Neural progenitor cell (in vitro differentiated cells): ENCODE measurements at regions not wholly inside any gene's neighbourhood (a gene's known extent, or its start where the extent isn't known, plus 50 kb on each side); places are given as distances from the start of the nearest gene placed in this dataset.
"Not testable (repeated sequence)": the region's sequence is repeated elsewhere in the genome, so short reads cannot be mapped to it uniquely, and the experiment has no call there.

ENCODE experiments used
- DNase-seq: peaks from one replicate; pipeline ENCODE4 v3.0.0-alpha.2; 2016; ENCODE audit warnings: low spot score
- H2AFZ ChIP-seq: fragments of 200-600 bp; sonication (generic); replicated peaks from 2 replicates; pipeline ENCODE4 v1.6.1; 2016; ENCODE audit warnings: antibody characterized with exemption
- H3F3A ChIP-seq: fragments of 200-600 bp; sonication (generic); 2 replicates; pipeline ENCODE4 v1.6.1; 2016; ENCODE audit warnings: antibody characterized with exemption, low read depth
- H3K27ac ChIP-seq: fragments of 200-600 bp; sonication (generic); 2 replicates; pipeline ENCODE4 v1.5.1; 2016; ENCODE audit warnings: mild to moderate bottlenecking
- H3K27me3 ChIP-seq: fragments of 200-600 bp; sonication (generic); 2 replicates; pipeline ENCODE4 v1.6.1; 2016; ENCODE audit warnings: mild to moderate bottlenecking, moderate library complexity
- H3K36me3 ChIP-seq: fragments of 200-600 bp; sonication (generic); 2 replicates; pipeline ENCODE4 v1.5.1; 2016
- H3K4me1 ChIP-seq: fragments of 200-600 bp; sonication (generic); 2 replicates; pipeline ENCODE4 v1.6.1; 2016; ENCODE audit warnings: mixed run types
- H3K4me2 ChIP-seq: fragments of 200-600 bp; sonication (generic); 2 replicates; pipeline ENCODE4 v1.6.1; 2016
- H3K4me3 ChIP-seq: fragments of 200-600 bp; sonication (generic); 2 replicates; pipeline ENCODE4 v1.5.1; 2016
- H3K79me2 ChIP-seq: fragments of 200-600 bp; sonication (generic); 2 replicates; pipeline ENCODE4 v1.6.1; 2016; ENCODE audit warnings: low read depth
- H3K9ac ChIP-seq: fragments of 200-600 bp; sonication (generic); 2 replicates; pipeline ENCODE4 v1.6.1; 2016
- H3K9me3 ChIP-seq: fragments of 200-600 bp; sonication (generic); 2 replicates; pipeline ENCODE4 v1.5.1; 2016; ENCODE audit warnings: low read depth
- H4K20me1 ChIP-seq: fragments of 200-600 bp; sonication (generic); 2 replicates; pipeline ENCODE4 v1.6.1; 2016; ENCODE audit warnings: low read depth
- H3K27ac Mint-ChIP-seq: 3 replicates; pipeline ENCODE4 v1.8.0; 2021; ENCODE audit warnings: mixed read lengths
- H3K27me3 Mint-ChIP-seq: 2 replicates; pipeline ENCODE4 v1.8.0; 2022; ENCODE audit warnings: low read depth, mild to moderate bottlenecking, inconsistent platforms, moderate library complexity, mixed read lengths; ENCODE audit not compliant: insufficient read depth
- H3K36me3 Mint-ChIP-seq: 3 replicates; pipeline ENCODE4 v1.8.0; 2021; ENCODE audit warnings: mixed read lengths
- H3K4me1 Mint-ChIP-seq: 3 replicates; pipeline ENCODE4 v1.8.0; 2021; ENCODE audit warnings: mixed read lengths
- H3K4me3 Mint-ChIP-seq: 3 replicates; pipeline ENCODE4 v1.8.0; 2021; ENCODE audit warnings: mild to moderate bottlenecking, moderate library complexity, mixed read lengths
- H3K9me3 Mint-ChIP-seq: 3 replicates; pipeline ENCODE4 v1.8.0; 2020; ENCODE audit warnings: mixed read lengths
- EZH2 ChIP-seq: fragments of 200-600 bp; sonication (generic); IDR thresholded peaks from 2 replicates; pipeline ENCODE4 v1.6.1; 2017; ENCODE audit warnings: antibody characterized with exemption, mild to moderate bottlenecking, moderate library complexity
- EZH2phosphoT487 ChIP-seq: fragments of 200-600 bp; sonication (generic); IDR thresholded peaks from 2 replicates; pipeline ENCODE4 v1.6.1; 2017; ENCODE audit warnings: antibody characterized with exemption
- TF ChIP-seq, protein P1 (sequence below): fragments of 200-600 bp; sonication (generic); IDR thresholded peaks from 2 replicates; pipeline ENCODE4 v1.5.1; 2017; ENCODE audit warnings: antibody characterized with exemption, mild to moderate bottlenecking

- no peak overlapping the region for H3K9ac ChIP-seq
- H3F3A ChIP-seq, result peaks cover 5% of the 10 kb centered on the region
- DNase-seq, result no peak
- Mint-ChIP-seq H3K4me1 (peaks cover 14% of the 10 kb centered on the region), H3K9me3 (peaks cover 13% of the 10 kb centered on the region), H3K27ac (no peak overlapping the region), H3K4me3 (no peak overlapping the region), H3K36me3 (no peaks in the 10 kb centered on the region), H3K27me3 (peaks cover 7% of the 10 kb centered on the region)
- no peaks in the 10 kb centered on the region for H4K20me1 ChIP-seq
- no peaks in the 10 kb centered on the region for H3K36me3 ChIP-seq
- H3K27ac ChIP-seq, result no peak overlapping the region
- TF ChIP-seq EZH2phosphoT487 (no peak), EZH2 (no peak)
- TF ChIP-seq, protein P1, sequence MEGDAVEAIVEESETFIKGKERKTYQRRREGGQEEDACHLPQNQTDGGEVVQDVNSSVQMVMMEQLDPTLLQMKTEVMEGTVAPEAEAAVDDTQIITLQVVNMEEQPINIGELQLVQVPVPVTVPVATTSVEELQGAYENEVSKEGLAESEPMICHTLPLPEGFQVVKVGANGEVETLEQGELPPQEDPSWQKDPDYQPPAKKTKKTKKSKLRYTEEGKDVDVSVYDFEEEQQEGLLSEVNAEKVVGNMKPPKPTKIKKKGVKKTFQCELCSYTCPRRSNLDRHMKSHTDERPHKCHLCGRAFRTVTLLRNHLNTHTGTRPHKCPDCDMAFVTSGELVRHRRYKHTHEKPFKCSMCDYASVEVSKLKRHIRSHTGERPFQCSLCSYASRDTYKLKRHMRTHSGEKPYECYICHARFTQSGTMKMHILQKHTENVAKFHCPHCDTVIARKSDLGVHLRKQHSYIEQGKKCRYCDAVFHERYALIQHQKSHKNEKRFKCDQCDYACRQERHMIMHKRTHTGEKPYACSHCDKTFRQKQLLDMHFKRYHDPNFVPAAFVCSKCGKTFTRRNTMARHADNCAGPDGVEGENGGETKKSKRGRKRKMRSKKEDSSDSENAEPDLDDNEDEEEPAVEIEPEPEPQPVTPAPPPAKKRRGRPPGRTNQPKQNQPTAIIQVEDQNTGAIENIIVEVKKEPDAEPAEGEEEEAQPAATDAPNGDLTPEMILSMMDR, result no peak
- no peaks in the 10 kb centered on the region for H3K27me3 ChIP-seq
- no peak overlapping the region for H3K4me3 ChIP-seq
- peaks cover 12% of the 10 kb centered on the region for H3K4me1 ChIP-seq
- H3K4me2 ChIP-seq, result no peak overlapping the region
- no peak overlapping the region for H2AFZ ChIP-seq
- no peaks in the 10 kb centered on the region for H3K79me2 ChIP-seq
- no peaks in the 10 kb centered on the region for H3K9me3 ChIP-seq
These were observed 199.5 kb downstream of the CPEB2 start for GRCh38 chr4:15201782-15202181.

GRCh38 chr4:15202481-15202880 is 200.2 kb downstream of the CPEB2 start:
- Histone ChIP-seq H3K27me3 (no peaks in the 10 kb centered on the region), H3K4me2 (no peak overlapping the region), H3F3A (peaks cover 5% of the 10 kb centered on the region), H3K79me2 (no peaks in the 10 kb centered on the region), H3K9me3 (no peaks in the 10 kb centered on the region), H3K36me3 (no peaks in the 10 kb centered on the region), H3K27ac (no peak overlapping the region), H3K9ac (no peak overlapping the region), H3K4me1 (peaks cover 10% of the 10 kb centered on the region), H3K4me3 (no peak overlapping the region), H2AFZ (no peak overlapping the region), H4K20me1 (no peaks in the 10 kb centered on the region)
- Mint-ChIP-seq H3K4me3 (no peak overlapping the region), H3K27me3 (peaks cover 9% of the 10 kb centered on the region), H3K27ac (no peak overlapping the region), H3K36me3 (no peaks in the 10 kb centered on the region), H3K4me1 (peaks cover 10% of the 10 kb centered on the region), H3K9me3 (peaks cover 18% of the 10 kb centered on the region)
- DNase-seq, result no peak
- TF ChIP-seq, protein P1, result no peak
- TF ChIP-seq EZH2 (no peak), EZH2phosphoT487 (no peak)

- H2AFZ ChIP-seq, H3K4me3 ChIP-seq, H3K27me3 Mint-ChIP-seq, H3K4me3 Mint-ChIP-seq, H3K4me1 Mint-ChIP-seq, H3F3A ChIP-seq, H3K4me1 ChIP-seq, H3K4me2 ChIP-seq, H4K20me1 ChIP-seq, H3K27me3 ChIP-seq, H3K9me3 ChIP-seq, DNase-seq, H3K36me3 Mint-ChIP-seq, H3K36me3 ChIP-seq, H3K9ac ChIP-seq, H3K27ac Mint-ChIP-seq, H3K27ac ChIP-seq, H3K79me2 ChIP-seq: not testable (repeated sequence)
- H3K9me3 Mint-ChIP-seq, result peaks cover 22% of the 10 kb centered on the region
These were observed 204.2 kb downstream of the CPEB2 start for GRCh38 chr4:15206526-15206925.

- Mint-ChIP-seq H3K36me3 (no peaks in the 10 kb centered on the region), H3K9me3 (no peaks in the 10 kb centered on the region), H3K4me1 (no peaks in the 10 kb centered on the region), H3K4me3 (no peak overlapping the region), H3K27me3 (no peaks in the 10 kb centered on the region), H3K27ac (no peak overlapping the region)
- Histone ChIP-seq H3K9me3 (no peaks in the 10 kb centered on the region), H3K36me3 (no peaks in the 10 kb centered on the region), H3K4me2 (no peak overlapping the region), H2AFZ (no peak overlapping the region), H3K4me3 (no peak overlapping the region), H3K79me2 (no peaks in the 10 kb centered on the region), H4K20me1 (no peaks in the 10 kb centered on the region), H3K9ac (no peak overlapping the region), H3K4me1 (peaks cover 14% of the 10 kb centered on the region), H3K27me3 (no peaks in the 10 kb centered on the region), H3F3A (no peaks in the 10 kb centered on the region), H3K27ac (no peak overlapping the region)
- no peak for TF ChIP-seq EZH2
- no peak for TF ChIP-seq EZH2phosphoT487
- TF ChIP-seq, protein P1, result no peak
- DNase-seq, result no peak
These were observed 211.2 kb downstream of the CPEB2 start for GRCh38 chr4:15213302-15213970.
